Epithelial cell of esophagus (primary cell): ENCODE measurements at regions not wholly inside any gene's neighbourhood (a gene's known extent, or its start where the extent isn't known, plus 50 kb on each side); places are given as distances from the start of the nearest gene placed in this dataset.
"Not testable (repeated sequence)": the region's sequence is repeated elsewhere in the genome, so short reads cannot be mapped to it uniquely, and the experiment has no call there.

Experiments used
- DNase-seq: peaks from one replicate; pipeline ENCODE4 v3.0.0; 2010; ENCODE audit warnings: low read depth
- H3K4me3 ChIP-seq: 2 replicates; pipeline ENCODE4 v1.5.1; 2011; ENCODE audit warnings: mild to moderate bottlenecking, low read length, control low read depth
- CTCF ChIP-seq: IDR thresholded peaks from 2 replicates; pipeline ENCODE4 v1.5.1; 2011; ENCODE audit warnings: low read depth, mild to moderate bottlenecking, low read length, control low read depth, inconsistent platforms; ENCODE audit not compliant: insufficient read depth; ENCODE audit errors: missing control alignments

GRCh38 chr4:104919406-104919805 lies 227.3 kb upstream of the TET2 start:
- TF ChIP-seq CTCF: no peak
- no peak overlapping the region for H3K4me3 ChIP-seq
- peak; percentile 38 for DNase-seq

GRCh38 chr4:104930298-104930697 lies 216.4 kb upstream of the TET2 start:
- no peak overlapping the region for H3K4me3 ChIP-seq
- TF ChIP-seq CTCF: no peak
- DNase-seq: no peak

DNA sequence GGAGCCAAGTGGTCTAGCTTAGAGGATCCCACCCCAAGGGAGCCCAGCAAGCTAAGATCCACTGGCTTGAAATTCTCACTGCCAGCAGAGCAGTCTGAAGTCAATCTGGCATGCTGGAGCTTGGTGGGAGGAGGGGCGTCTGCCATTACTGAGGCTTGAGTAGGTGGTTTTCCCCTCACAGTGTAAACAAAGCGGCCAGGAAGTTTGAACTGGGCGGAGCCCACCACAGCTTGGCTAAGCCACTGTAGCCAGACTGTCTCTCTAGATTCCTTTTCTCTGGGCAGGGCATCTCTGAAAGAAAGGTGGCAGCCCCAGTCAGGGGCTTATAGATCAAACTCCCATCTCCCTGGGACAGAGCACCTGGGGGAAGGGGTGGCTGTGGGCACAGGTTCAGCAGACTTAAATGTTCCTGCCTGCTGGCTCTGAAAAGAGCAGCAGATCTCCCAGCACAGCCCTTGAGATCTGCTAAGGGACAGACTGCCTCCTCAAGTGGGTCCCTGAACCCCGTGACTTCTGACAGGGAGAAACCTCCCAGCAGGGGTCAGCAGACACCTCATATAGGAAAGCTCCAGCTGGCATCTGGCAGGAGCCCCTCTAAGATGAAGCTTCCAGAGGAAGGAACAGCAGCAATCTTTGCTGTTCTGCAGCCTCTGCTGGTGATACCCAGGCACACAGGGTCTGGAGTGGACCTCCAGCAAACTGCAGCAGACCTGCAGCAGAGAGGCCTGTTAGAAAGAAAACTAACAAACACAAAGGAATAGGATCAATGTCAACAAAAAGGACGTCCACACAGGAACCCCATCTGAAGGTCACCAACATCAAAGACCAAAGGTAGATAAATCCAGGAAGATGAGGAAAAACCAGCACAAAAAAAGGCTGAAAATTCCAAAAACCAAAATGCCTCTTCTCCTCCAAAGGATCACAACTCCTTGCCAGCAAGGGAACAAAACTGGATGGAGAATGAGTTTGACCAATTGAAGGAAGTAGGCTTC lies 215.6 kb upstream of the TET2 start:
- H3K4me3 ChIP-seq: not testable (repeated sequence)
- peak; percentile 15 for TF ChIP-seq CTCF
- DNase-seq: peak; percentile 60

DNA sequence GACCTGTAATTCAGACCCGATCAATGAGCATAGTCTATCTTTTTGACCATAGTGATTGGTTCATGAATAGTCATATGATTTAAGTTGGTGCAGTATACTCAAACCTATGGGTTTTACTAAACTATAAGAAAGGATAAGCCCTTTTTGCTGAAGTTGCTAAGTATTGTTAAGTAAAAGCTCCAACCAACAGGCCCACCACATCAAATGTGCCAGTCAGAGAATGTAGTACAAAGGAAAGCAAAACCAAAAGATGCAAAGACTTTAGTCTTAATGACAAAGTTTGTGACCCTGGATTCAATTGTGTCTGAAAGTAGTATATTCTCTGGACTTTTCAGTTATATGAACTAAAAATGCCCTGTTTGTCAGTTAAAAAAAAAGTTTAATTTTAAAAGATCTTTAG lies 208.1 kb upstream of the TET2 start:
- no peak overlapping the region for H3K4me3 ChIP-seq
- no peak for DNase-seq
- no peak for TF ChIP-seq CTCF

DNA sequence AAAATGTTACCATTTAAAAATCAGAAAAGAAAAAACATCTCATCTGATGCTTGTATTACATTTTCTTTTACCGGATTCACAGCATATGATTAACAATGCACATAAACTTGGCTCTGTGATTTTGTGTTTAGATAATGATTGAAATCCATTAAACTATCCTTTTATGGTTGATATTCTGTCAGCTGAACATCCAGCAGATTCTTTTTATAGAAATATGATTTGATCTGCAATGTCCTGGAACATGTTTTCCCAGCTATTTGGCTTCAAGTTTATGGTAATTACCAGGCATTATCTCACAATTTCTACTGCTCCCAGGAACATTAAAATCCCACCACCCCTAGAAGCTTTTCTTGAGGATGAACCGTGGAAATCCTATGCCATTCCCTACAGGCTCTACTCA lies 205.7 kb upstream of the TET2 start:
- TF ChIP-seq CTCF: no peak
- DNase-seq: no peak
- no peak overlapping the region for H3K4me3 ChIP-seq

DNA sequence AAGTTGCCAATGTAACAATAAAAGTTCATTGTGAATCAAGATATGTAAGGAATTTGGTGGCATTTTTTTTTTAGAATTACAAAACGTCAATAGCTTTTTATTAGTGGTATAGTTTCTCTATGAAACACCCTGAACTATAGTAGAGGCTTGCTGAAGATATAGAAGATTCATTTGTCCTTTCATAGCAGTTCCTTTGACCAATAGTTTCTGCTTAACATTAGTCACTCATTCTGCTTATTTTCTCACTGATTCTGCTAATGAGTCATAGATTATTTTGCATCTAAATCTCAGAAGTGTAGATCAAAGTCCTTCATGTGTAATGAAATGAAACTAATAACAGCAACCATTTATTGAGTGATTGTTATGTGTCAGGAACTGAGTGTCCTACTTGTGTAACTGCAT lies 205.0 kb upstream of the TET2 start:
- peak; percentile 77 for DNase-seq
- no peak overlapping the region for H3K4me3 ChIP-seq
- no peak for TF ChIP-seq CTCF

DNA sequence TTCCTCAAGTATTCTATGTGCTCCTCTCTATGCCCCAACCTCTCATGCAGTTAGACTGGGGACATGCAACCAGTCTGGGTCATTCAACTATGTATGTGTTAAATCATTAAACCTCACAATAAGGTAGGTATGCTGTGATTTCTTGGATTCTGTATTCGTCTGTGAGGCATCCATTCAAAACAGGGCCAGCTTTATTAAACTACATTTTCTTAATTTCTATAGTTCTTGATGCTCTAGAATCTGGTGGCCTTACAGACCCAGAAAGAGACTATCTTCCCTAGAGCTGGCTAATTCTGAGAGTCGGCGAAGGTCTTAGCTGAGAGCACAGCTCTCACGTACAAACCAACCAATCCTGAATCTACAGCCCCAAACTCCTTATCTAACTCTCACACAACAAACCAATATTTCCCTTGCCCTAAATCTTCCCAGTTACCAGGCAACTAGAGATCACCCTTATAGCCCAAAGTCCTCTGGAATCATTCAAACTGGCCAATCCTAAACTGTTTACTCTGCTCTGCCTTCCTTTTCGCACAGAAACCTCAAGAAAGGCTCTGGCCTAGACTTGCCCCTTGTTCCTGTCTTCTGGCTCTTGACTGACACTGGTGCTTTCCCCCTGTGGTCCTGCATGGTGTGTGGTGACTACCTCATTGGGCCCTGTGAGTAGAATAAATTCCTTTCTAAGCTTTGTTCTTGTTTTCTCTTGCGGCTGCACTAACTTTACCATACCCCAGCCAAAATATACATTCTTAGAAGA lies 203.5 kb upstream of the TET2 start:
- peak; percentile 63 for DNase-seq
- no peak for TF ChIP-seq CTCF
- H3K4me3 ChIP-seq: no peak overlapping the region
